ENCODE measurements at regions not wholly inside any gene's neighbourhood (a gene's known extent, or its start where the extent isn't known, plus 50 kb on each side); places are given as distances from the start of the nearest gene placed in this dataset.
A peak's percentile ranks its signal among the peaks of the same experiment; 100 is the strongest.

- no peak overlapping the region for H3K4me3 ChIP-seq
- H3K4me1 ChIP-seq (replicated peaks in 1 of 2), result peaks cover 4 to 20% of the 10 kb centered on the region in 2 donors
- in situ Hi-C loops (cut with MboI; ENCODE audit: low pct_unique_long_range_greater_than_20kb in 2 of 9, low sequenced_read_pairs in 9 of 9, unreplicated experiment in 9 of 9), result no loop called here
- no peak for ATAC-seq (replicated peaks in 6 of 8)
- H3K27ac ChIP-seq, result no peak overlapping the region
Measured at GRCh38 chr6:47360388-47360787, 50.7 kb upstream of the TNFRSF21 start.

GRCh38 chr6:47362857-47363461 lies 53.3 kb upstream of the TNFRSF21 start:
- in situ Hi-C loops (cut with MboI; ENCODE audit: low pct_unique_long_range_greater_than_20kb in 2 of 9, low sequenced_read_pairs in 9 of 9, unreplicated experiment in 9 of 9), result no loop called here
- ATAC-seq (replicated peaks in 6 of 8), result peak in 5 of 8 experiments; percentile 89 to 98 (median 95)
- WGBS, 10 experiments, result 32 to 80% (median 75%) methylated on average over 5 to 9 of the region's 10 CpGs; no CpG with 5 or more reads in 1 of the 10 experiments

DNA sequence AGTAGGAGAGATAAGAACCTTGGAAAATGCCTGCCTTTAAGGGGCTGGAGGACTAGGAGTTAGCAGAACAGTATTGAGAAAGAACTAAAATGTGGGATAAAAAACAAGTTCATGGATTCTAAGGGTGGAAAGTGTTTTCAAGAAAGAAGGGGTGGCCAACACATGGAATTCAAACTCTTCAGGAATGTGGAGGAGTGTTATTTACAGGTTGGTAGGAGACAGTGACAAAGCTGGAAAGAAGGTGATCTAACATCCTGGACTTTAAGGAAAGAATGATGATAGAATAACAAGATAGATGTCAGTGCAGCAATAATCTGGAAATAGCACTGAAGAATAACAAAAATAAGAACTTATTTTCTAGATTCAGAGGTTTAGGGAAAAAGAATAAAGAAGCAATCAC lies 54.0 kb upstream of the TNFRSF21 start:
- peaks cover 4 to 20% of the 10 kb centered on the region in 2 donors for H3K4me1 ChIP-seq (replicated peaks in 1 of 2)
- in situ Hi-C loops (cut with MboI; ENCODE audit: low pct_unique_long_range_greater_than_20kb in 2 of 9, low sequenced_read_pairs in 9 of 9, unreplicated experiment in 9 of 9), result no loop called here
- H3K27ac ChIP-seq, result no peak overlapping the region
- H3K4me3 ChIP-seq, result no peak overlapping the region
- ATAC-seq (replicated peaks in 6 of 8), result no peak

More at GRCh38 chr6:47362857-47363461, 53.3 kb upstream of the TNFRSF21 start:
- Histone ChIP-seq H3K4me3 (no peak overlapping the region), H3K27ac (peak overlapping the region; percentile 9 to 61), H3K4me1 (replicated peaks in 1 of 2) (peaks cover 4 to 20% of the 10 kb centered on the region in 2 donors)

- peak in 1 of 8 experiments; percentile 37 for ATAC-seq (replicated peaks in 6 of 8)
- Histone ChIP-seq H3K4me3 (no peak overlapping the region), H3K4me1 (replicated peaks in 1 of 2) (peaks cover 4 to 20% of the 10 kb centered on the region in 2 donors), H3K27ac (no peak overlapping the region)
- 52 to 100% (median 86%) methylated on average over 2 of the region's 2 CpGs; no CpG with 5 or more reads in 4 of the 10 experiments for WGBS, 10 experiments
- in situ Hi-C loops (cut with MboI; ENCODE audit: low pct_unique_long_range_greater_than_20kb in 2 of 9, low sequenced_read_pairs in 9 of 9, unreplicated experiment in 9 of 9), result no loop called here
Measured at GRCh38 chr6:47366335-47366890, 56.7 kb upstream of the TNFRSF21 start.

GRCh38 chr6:47371139-47371869 lies 61.6 kb upstream of the TNFRSF21 start:
- ATAC-seq (replicated peaks in 6 of 8), result peak in 1 of 8 experiments; percentile 64
- H3K27ac ChIP-seq, result no peak overlapping the region
- in situ Hi-C loops (cut with MboI; ENCODE audit: low pct_unique_long_range_greater_than_20kb in 2 of 9, low sequenced_read_pairs in 9 of 9, unreplicated experiment in 9 of 9), result no loop called here
- no peaks in the 10 kb centered on the region for H3K4me1 ChIP-seq (replicated peaks in 1 of 2)
- no peak overlapping the region for H3K4me3 ChIP-seq
- WGBS, 10 experiments, result 19 to 84% (median 62%) methylated on average over 2 to 6 of the region's 6 CpGs; no CpG with 5 or more reads in 3 of the 10 experiments

- Histone ChIP-seq H3K4me3 (no peak overlapping the region), H3K27ac (no peak overlapping the region), H3K4me1 (replicated peaks in 1 of 2) (no peaks in the 10 kb centered on the region)
- in situ Hi-C loops (cut with MboI; ENCODE audit: low pct_unique_long_range_greater_than_20kb in 2 of 9, low sequenced_read_pairs in 9 of 9, unreplicated experiment in 9 of 9), result no loop called here
- ATAC-seq (replicated peaks in 6 of 8), result no peak
Measured at GRCh38 chr6:47371870-47372255, 62.2 kb upstream of the TNFRSF21 start.

- no peak overlapping the region for H3K27ac ChIP-seq
- H3K4me1 ChIP-seq (replicated peaks in 1 of 2), result no peaks in the 10 kb centered on the region
- ATAC-seq (replicated peaks in 6 of 8), result no peak
- no peak overlapping the region for H3K4me3 ChIP-seq
- WGBS, 10 experiments, result 0 to 83% (median 17%) methylated on average over 1 of the region's 1 CpG; no CpG with 5 or more reads in 7 of the 10 experiments
- in situ Hi-C loops (cut with MboI; ENCODE audit: low pct_unique_long_range_greater_than_20kb in 2 of 9, low sequenced_read_pairs in 9 of 9, unreplicated experiment in 9 of 9), result no loop called here
Measured at GRCh38 chr6:47372318-47372717, 62.6 kb upstream of the TNFRSF21 start.

DNA sequence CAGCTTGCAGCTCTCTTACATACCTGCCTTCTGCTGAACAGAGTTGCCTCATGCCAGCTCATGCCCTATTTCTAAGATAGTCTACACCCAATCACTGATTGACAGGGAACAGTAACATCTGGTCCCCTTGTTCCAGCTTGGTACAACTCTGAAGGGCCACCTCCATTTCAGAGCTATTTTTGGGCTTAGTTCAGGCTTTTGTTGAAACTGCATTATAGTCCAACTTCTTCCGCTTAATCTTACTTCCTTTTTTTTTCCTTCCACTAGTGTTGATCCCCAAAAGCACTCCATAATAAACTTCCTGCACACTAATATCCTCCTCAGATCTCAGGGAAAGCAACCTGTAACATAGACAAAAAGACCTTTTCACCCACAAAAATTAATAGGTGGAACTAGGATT lies 65.7 kb upstream of the TNFRSF21 start:
- in situ Hi-C loops (cut with MboI; ENCODE audit: low pct_unique_long_range_greater_than_20kb in 2 of 9, low sequenced_read_pairs in 9 of 9, unreplicated experiment in 9 of 9), result no loop called here

GRCh38 chr6:47376930-47377329 lies 67.2 kb upstream of the TNFRSF21 start:
- Histone ChIP-seq H3K27ac (no peak overlapping the region), H3K4me3 (no peak overlapping the region), H3K4me1 (replicated peaks in 1 of 2) (no peaks in the 10 kb centered on the region)
- no peak for ATAC-seq (replicated peaks in 6 of 8)
- in situ Hi-C loops (cut with MboI; ENCODE audit: low pct_unique_long_range_greater_than_20kb in 2 of 9, low sequenced_read_pairs in 9 of 9, unreplicated experiment in 9 of 9), result no loop called here
- WGBS, 10 experiments, result 86 to 100% (median 96%) methylated on average over 2 to 9 of the region's 15 CpGs; no CpG with 5 or more reads in 3 of the 10 experiments

More for the DNA sequence above, 65.7 kb upstream of the TNFRSF21 start:
- Histone ChIP-seq H3K27ac (no peak overlapping the region), H3K4me1 (replicated peaks in 1 of 2) (no peaks in the 10 kb centered on the region), H3K4me3 (no peak overlapping the region)
- no peak for ATAC-seq (replicated peaks in 6 of 8)
- 0 to 100% (median 50%) methylated on average over 1 of the region's 1 CpG; no CpG with 5 or more reads in 3 of the 10 experiments for WGBS, 10 experiments

- 33 to 90% (median 84%) methylated on average over 1 to 2 of the region's 2 CpGs; no CpG with 5 or more reads in 4 of the 10 experiments for WGBS, 10 experiments
- H3K4me3 ChIP-seq, result no peak overlapping the region
- no peak for ATAC-seq (replicated peaks in 6 of 8)
- H3K27ac ChIP-seq, result no peak overlapping the region
- H3K4me1 ChIP-seq (replicated peaks in 1 of 2), result no peaks in the 10 kb centered on the region
- in situ Hi-C loops (cut with MboI; ENCODE audit: low pct_unique_long_range_greater_than_20kb in 2 of 9, low sequenced_read_pairs in 9 of 9, unreplicated experiment in 9 of 9), result no loop called here
Measured at GRCh38 chr6:47377971-47378370, 68.3 kb upstream of the TNFRSF21 start.

GRCh38 chr6:47379328-47379727 lies 69.6 kb upstream of the TNFRSF21 start:
- in situ Hi-C loops (cut with MboI; ENCODE audit: low pct_unique_long_range_greater_than_20kb in 2 of 9, low sequenced_read_pairs in 9 of 9, unreplicated experiment in 9 of 9), result no loop called here
- peak in 2 of 8 experiments; percentile 57 to 69 for ATAC-seq (replicated peaks in 6 of 8)
- 0 to 94% (median 84%) methylated on average over 1 to 2 of the region's 2 CpGs; no CpG with 5 or more reads in 2 of the 10 experiments for WGBS, 10 experiments
- Histone ChIP-seq H3K4me3 (no peak overlapping the region), H3K27ac (no peak overlapping the region), H3K4me1 (replicated peaks in 1 of 2) (no peaks in the 10 kb centered on the region)

DNA sequence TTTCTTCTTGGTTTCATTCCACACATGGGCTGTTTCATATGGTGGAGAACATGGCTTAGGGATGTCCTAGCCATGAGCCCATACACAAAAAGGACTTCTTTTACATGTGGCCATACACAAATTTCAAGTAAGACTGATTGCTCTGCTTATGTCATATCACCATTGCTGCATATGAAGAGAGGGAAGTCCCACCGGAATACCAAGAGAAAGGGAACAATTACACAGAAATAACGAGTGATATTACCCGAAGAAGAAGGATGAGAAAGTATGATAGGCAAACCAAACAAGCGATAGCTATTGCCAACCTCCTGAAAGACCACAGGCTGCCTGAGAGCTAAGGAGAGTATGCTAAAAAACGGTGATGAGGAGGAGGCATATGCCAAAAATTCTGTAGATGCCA lies 70.5 kb upstream of the TNFRSF21 start:
- 31 to 85% (median 71%) methylated on average over 1 to 5 of the region's 5 CpGs; no CpG with 5 or more reads in 3 of the 10 experiments for WGBS, 10 experiments

GRCh38 chr6:47381036-47381435 lies 71.3 kb upstream of the TNFRSF21 start:
- peak in 3 of 8 experiments; percentile 56 to 69 (median 56) for ATAC-seq (replicated peaks in 6 of 8)
- H3K27ac ChIP-seq, result no peak overlapping the region
- H3K4me3 ChIP-seq, result no peak overlapping the region
- 13 to 93% (median 77%) methylated on average over 1 to 2 of the region's 2 CpGs; no CpG with 5 or more reads in 1 of the 10 experiments for WGBS, 10 experiments
- in situ Hi-C loops (cut with MboI; ENCODE audit: low pct_unique_long_range_greater_than_20kb in 2 of 9, low sequenced_read_pairs in 9 of 9, unreplicated experiment in 9 of 9), result no loop called here
- no peaks in the 10 kb centered on the region for H3K4me1 ChIP-seq (replicated peaks in 1 of 2)

More for the DNA sequence above, 70.5 kb upstream of the TNFRSF21 start:
- Histone ChIP-seq H3K4me1 (replicated peaks in 1 of 2) (no peaks in the 10 kb centered on the region), H3K4me3 (no peak overlapping the region), H3K27ac (no peak overlapping the region)
- no peak for ATAC-seq (replicated peaks in 6 of 8)
- in situ Hi-C loops (cut with MboI; ENCODE audit: low pct_unique_long_range_greater_than_20kb in 2 of 9, low sequenced_read_pairs in 9 of 9, unreplicated experiment in 9 of 9), result no loop called here
